Fibroblast of pulmonary artery (primary cell): ENCODE measurements at regions not wholly inside any gene's neighbourhood (a gene's known extent, or its start where the extent isn't known, plus 50 kb on each side); places are given as distances from the start of the nearest gene placed in this dataset.

Experiments used
- DNase-seq: peaks from one replicate; pipeline ENCODE4 v3.0.0-alpha.2; 2010; ENCODE audit warnings: low read depth
- H3K4me3 ChIP-seq: replicated peaks from 2 replicates; pipeline ENCODE4 v1.5.1; 2011; ENCODE audit warnings: low read depth, mild to moderate bottlenecking, control low read depth, low read length, moderate library complexity
- CTCF ChIP-seq: IDR thresholded peaks from 2 replicates; pipeline ENCODE4 v1.5.1; 2011; ENCODE audit warnings: mild to moderate bottlenecking, control low read depth, low read length, inconsistent platforms; ENCODE audit errors: missing control alignments

GRCh38 chr18:8894823-8895222 lies 189.5 kb downstream of the MTCL1 start:
- H3K4me3 ChIP-seq = no peak overlapping the region
- TF ChIP-seq CTCF = no peak
- no peak for DNase-seq

GRCh38 chr18:8895341-8895740 lies 190.0 kb downstream of the MTCL1 start:
- DNase-seq = no peak
- H3K4me3 ChIP-seq = no peak overlapping the region
- no peak for TF ChIP-seq CTCF

GRCh38 chr18:8895987-8896619 lies 190.7 kb downstream of the MTCL1 start:
- DNase-seq = peak; percentile 65
- H3K4me3 ChIP-seq = no peak overlapping the region
- TF ChIP-seq CTCF = no peak

GRCh38 chr18:8899000-8899399 lies 193.6 kb downstream of the MTCL1 start:
- no peak for TF ChIP-seq CTCF
- DNase-seq = no peak
- no peak overlapping the region for H3K4me3 ChIP-seq

- no peak for DNase-seq
- TF ChIP-seq CTCF = no peak
- no peak overlapping the region for H3K4me3 ChIP-seq
These were observed 195.2 kb downstream of the MTCL1 start for GRCh38 chr18:8900552-8900951.

GRCh38 chr18:8901019-8901418 lies 195.7 kb downstream of the MTCL1 start:
- no peak for DNase-seq
- no peak overlapping the region for H3K4me3 ChIP-seq
- TF ChIP-seq CTCF = no peak

GRCh38 chr18:8904316-8904715 lies 198.2 kb upstream of the NDUFV2 start:
- TF ChIP-seq CTCF = no peak
- no peak overlapping the region for H3K4me3 ChIP-seq

More at GRCh38 chr18:8904316-8904715, 198.2 kb upstream of the NDUFV2 start:
- no peak for DNase-seq
